ENCODE measurements at regions not wholly inside any gene's neighbourhood (a gene's known extent, or its start where the extent isn't known, plus 50 kb on each side); places are given as distances from the start of the nearest gene placed in this dataset.

DNA sequence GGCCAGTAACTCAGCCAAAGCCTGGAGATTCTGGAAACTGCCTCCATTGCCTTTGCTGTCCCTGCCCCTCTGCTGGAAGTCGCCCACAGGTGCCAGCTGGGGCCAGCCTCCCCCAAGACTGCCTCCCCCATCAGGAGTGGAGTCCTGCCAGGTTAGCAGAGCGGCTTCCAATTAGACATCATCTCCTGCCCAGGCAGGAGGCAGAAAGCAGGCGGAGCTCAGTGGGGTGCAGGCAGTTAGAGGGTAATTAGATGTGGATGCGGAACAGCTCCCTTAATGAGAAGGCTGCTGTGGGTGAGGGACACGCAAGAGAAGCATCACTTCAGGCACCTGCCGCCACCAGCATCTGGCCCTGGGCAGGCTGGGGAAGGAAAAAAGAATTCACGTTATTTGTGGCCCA, 90.9 kb upstream of the TP53I11 start:
- TF ChIP-seq, protein P1, sequence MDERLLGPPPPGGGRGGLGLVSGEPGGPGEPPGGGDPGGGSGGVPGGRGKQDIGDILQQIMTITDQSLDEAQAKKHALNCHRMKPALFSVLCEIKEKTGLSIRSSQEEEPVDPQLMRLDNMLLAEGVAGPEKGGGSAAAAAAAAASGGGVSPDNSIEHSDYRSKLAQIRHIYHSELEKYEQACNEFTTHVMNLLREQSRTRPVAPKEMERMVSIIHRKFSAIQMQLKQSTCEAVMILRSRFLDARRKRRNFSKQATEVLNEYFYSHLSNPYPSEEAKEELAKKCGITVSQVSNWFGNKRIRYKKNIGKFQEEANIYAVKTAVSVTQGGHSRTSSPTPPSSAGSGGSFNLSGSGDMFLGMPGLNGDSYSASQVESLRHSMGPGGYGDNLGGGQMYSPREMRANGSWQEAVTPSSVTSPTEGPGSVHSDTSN (CRISPR knock-in tag; IDR thresholded peaks at IDR 0.05), result no peak
- TF ChIP-seq TBP (CRISPR knock-in tag; IDR thresholded peaks at IDR 0.05) (no peak), TCF7 (IDR thresholded peaks at IDR 0.05; ENCODE audit: low read depth) (no peak), RAD21 (CRISPR knock-in tag; IDR thresholded peaks at IDR 0.05) (no peak), SYNCRIP (IDR thresholded peaks at IDR 0.05; ENCODE audit: insufficient read depth, low read depth, low read length) (no peak), MTA3 (CRISPR knock-in tag; IDR thresholded peaks at IDR 0.05) (no peak)
- TF ChIP-seq, protein P2, sequence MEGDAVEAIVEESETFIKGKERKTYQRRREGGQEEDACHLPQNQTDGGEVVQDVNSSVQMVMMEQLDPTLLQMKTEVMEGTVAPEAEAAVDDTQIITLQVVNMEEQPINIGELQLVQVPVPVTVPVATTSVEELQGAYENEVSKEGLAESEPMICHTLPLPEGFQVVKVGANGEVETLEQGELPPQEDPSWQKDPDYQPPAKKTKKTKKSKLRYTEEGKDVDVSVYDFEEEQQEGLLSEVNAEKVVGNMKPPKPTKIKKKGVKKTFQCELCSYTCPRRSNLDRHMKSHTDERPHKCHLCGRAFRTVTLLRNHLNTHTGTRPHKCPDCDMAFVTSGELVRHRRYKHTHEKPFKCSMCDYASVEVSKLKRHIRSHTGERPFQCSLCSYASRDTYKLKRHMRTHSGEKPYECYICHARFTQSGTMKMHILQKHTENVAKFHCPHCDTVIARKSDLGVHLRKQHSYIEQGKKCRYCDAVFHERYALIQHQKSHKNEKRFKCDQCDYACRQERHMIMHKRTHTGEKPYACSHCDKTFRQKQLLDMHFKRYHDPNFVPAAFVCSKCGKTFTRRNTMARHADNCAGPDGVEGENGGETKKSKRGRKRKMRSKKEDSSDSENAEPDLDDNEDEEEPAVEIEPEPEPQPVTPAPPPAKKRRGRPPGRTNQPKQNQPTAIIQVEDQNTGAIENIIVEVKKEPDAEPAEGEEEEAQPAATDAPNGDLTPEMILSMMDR (CRISPR knock-in tag; IDR thresholded peaks at IDR 0.05), result no peak
- TF ChIP-seq, protein P3, sequence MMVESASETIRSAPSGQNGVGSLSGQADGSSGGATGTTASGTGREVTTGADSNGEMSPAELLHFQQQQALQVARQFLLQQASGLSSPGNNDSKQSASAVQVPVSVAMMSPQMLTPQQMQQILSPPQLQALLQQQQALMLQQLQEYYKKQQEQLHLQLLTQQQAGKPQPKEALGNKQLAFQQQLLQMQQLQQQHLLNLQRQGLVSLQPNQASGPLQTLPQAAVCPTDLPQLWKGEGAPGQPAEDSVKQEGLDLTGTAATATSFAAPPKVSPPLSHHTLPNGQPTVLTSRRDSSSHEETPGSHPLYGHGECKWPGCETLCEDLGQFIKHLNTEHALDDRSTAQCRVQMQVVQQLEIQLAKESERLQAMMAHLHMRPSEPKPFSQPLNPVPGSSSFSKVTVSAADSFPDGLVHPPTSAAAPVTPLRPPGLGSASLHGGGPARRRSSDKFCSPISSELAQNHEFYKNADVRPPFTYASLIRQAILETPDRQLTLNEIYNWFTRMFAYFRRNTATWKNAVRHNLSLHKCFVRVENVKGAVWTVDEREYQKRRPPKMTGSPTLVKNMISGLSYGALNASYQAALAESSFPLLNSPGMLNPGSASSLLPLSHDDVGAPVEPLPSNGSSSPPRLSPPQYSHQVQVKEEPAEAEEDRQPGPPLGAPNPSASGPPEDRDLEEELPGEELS (CRISPR knock-in tag; IDR thresholded peaks at IDR 0.05), result no peak
- TF ChIP-seq, protein P4, sequence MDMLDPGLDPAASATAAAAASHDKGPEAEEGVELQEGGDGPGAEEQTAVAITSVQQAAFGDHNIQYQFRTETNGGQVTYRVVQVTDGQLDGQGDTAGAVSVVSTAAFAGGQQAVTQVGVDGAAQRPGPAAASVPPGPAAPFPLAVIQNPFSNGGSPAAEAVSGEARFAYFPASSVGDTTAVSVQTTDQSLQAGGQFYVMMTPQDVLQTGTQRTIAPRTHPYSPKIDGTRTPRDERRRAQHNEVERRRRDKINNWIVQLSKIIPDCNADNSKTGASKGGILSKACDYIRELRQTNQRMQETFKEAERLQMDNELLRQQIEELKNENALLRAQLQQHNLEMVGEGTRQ (IDR thresholded peaks at IDR 0.05; ENCODE audit: low read depth, low read length), result no peak
- TF ChIP-seq, protein P4 (CRISPR knock-in tag; IDR thresholded peaks at IDR 0.05; ENCODE audit: borderline replicate concordance), result no peak
